Limb (tissue), 2 donors: ENCODE measurements at regions not wholly inside any gene's neighbourhood (a gene's known extent, or its start where the extent isn't known, plus 50 kb on each side); places are given as distances from the start of the nearest gene placed in this dataset.

Experiments
- DNase-seq, 2 donors: peaks; one replicate each; pipeline ENCODE4 v3.0.0-alpha.2; 2016; ENCODE audit errors: extremely low spot score in 2 of 2

- DNase-seq: no peak
Measured at GRCh38 chr2:177161741-177162460, 50.7 kb upstream of the HNRNPA3 start.
